H9 (cell line): ENCODE measurements at regions not wholly inside any gene's neighbourhood (a gene's known extent, or its start where the extent isn't known, plus 50 kb on each side); places are given as distances from the start of the nearest gene placed in this dataset.

Source experiments
- DNase-seq: peaks from one replicate; pipeline ENCODE4 v3.0.0-alpha.2; 2017
- H2AFZ ChIP-seq: one replicate; pipeline ENCODE4 v1.6.1; 2013; ENCODE audit warnings: mild to moderate bottlenecking, low read length, control low read depth, moderate library complexity
- H2AK5ac ChIP-seq: 2 replicates; pipeline ENCODE4 v1.6.1; 2013; ENCODE audit warnings: low read length, control low read depth, mixed read lengths; ENCODE audit not compliant: insufficient read length
- H2BK120ac ChIP-seq: one replicate; pipeline ENCODE4 v1.6.1; 2013; ENCODE audit warnings: low read depth, mild to moderate bottlenecking, low read length, control low read depth, inconsistent platforms; ENCODE audit not compliant: poor library complexity, severe bottlenecking
- H2BK12ac ChIP-seq: 2 replicates; pipeline ENCODE4 v1.6.1; 2013; ENCODE audit warnings: low read length, control low read depth, mixed read lengths, low read depth; ENCODE audit not compliant: insufficient read length
- H2BK15ac ChIP-seq: 2 replicates; pipeline ENCODE4 v1.6.1; 2013; ENCODE audit warnings: low read depth, low read length, control low read depth
- H2BK20ac ChIP-seq: one replicate; pipeline ENCODE4 v1.6.1; 2013; ENCODE audit warnings: low read depth, mild to moderate bottlenecking, low read length, control low read depth, inconsistent platforms; ENCODE audit not compliant: poor library complexity, severe bottlenecking
- H2BK5ac ChIP-seq: 2 replicates; pipeline ENCODE4 v1.6.1; 2013; ENCODE audit warnings: low read length, control low read depth, mixed read lengths; ENCODE audit not compliant: insufficient read length
- H3K14ac ChIP-seq: 2 replicates; pipeline ENCODE4 v1.6.1; 2013; ENCODE audit warnings: low read length, control low read depth; ENCODE audit not compliant: insufficient read depth
- H3K18ac ChIP-seq: 2 replicates; pipeline ENCODE4 v1.6.1; 2013; ENCODE audit warnings: low read depth, mild to moderate bottlenecking, mixed read lengths, low read length, control low read depth; ENCODE audit not compliant: insufficient read length
- H3K23ac ChIP-seq: 2 replicates; pipeline ENCODE4 v1.6.1; 2013; ENCODE audit warnings: low read length, control low read depth, mixed read lengths, low read depth; ENCODE audit not compliant: insufficient read length
- H3K23me2 ChIP-seq: 2 replicates; pipeline ENCODE4 v1.6.1; 2013; ENCODE audit warnings: low read depth, mild to moderate bottlenecking, mixed read lengths, low read length, control low read depth; ENCODE audit not compliant: insufficient read length, poor library complexity, severe bottlenecking
- H3K27ac ChIP-seq: 2 replicates; pipeline ENCODE4 v1.5.1; 2013; ENCODE audit warnings: low read length, control low read depth, mixed read lengths, low read depth; ENCODE audit not compliant: insufficient read length
- H3K27me3 ChIP-seq: 2 replicates; pipeline ENCODE4 v1.6.1; 2013; ENCODE audit warnings: low read length, control low read depth, inconsistent platforms; ENCODE audit not compliant: insufficient read depth
- H3K4ac ChIP-seq: 2 replicates; pipeline ENCODE4 v1.6.1; 2013; ENCODE audit warnings: low read depth, mild to moderate bottlenecking, control low read depth, inconsistent platforms, low read length, moderate library complexity
- H3K4me1 ChIP-seq: 2 replicates; pipeline ENCODE4 v1.6.1; 2013; ENCODE audit warnings: low read length, control low read depth, inconsistent platforms; ENCODE audit not compliant: insufficient read depth
- H3K4me2 ChIP-seq: 2 replicates; pipeline ENCODE4 v1.6.1; 2013; ENCODE audit warnings: low read length, control low read depth, mixed read lengths; ENCODE audit not compliant: insufficient read length, insufficient read depth
- H3K56ac ChIP-seq: 2 replicates; pipeline ENCODE4 v1.6.1; 2013; ENCODE audit warnings: low read depth, mild to moderate bottlenecking, mixed read lengths, low read length, control low read depth; ENCODE audit not compliant: insufficient read length
- H3K79me1 ChIP-seq: 2 replicates; pipeline ENCODE4 v1.6.1; 2013; ENCODE audit warnings: low read depth, mild to moderate bottlenecking, moderate library complexity, low read length, control low read depth, inconsistent platforms; ENCODE audit not compliant: insufficient read depth, poor library complexity, severe bottlenecking
- H3K79me2 ChIP-seq: 2 replicates; pipeline ENCODE4 v1.6.1; 2013; ENCODE audit warnings: low read length, control low read depth, inconsistent platforms; ENCODE audit not compliant: insufficient read depth
- H3K9ac ChIP-seq: 2 replicates; pipeline ENCODE4 v1.6.1; 2013; ENCODE audit warnings: low read length, control low read depth, mixed read lengths; ENCODE audit not compliant: insufficient read length; ENCODE audit errors: extremely low read depth
- H3K9me3 ChIP-seq: one replicate; pipeline ENCODE4 v1.6.1; 2013; ENCODE audit warnings: low read depth, low read length, inconsistent platforms; ENCODE audit not compliant: control insufficient read depth
- H3T11ph ChIP-seq: one replicate; pipeline ENCODE4 v1.6.1; 2013; ENCODE audit warnings: mild to moderate bottlenecking, low read length, control low read depth, inconsistent platforms
- H4K20me1 ChIP-seq: one replicate; pipeline ENCODE4 v1.6.1; 2013; ENCODE audit not compliant: control insufficient read depth, insufficient read length, insufficient read depth
- H4K5ac ChIP-seq: 2 replicates; pipeline ENCODE4 v1.6.1; 2013; ENCODE audit warnings: low read depth, mild to moderate bottlenecking, mixed read lengths, low read length, control low read depth; ENCODE audit not compliant: insufficient read length
- H4K8ac ChIP-seq: replicated peaks from 2 replicates; pipeline ENCODE4 v1.6.1; 2013; ENCODE audit warnings: low read length, control low read depth, mixed read lengths, low read depth; ENCODE audit not compliant: insufficient read length
- H4K91ac ChIP-seq: 2 replicates; pipeline ENCODE4 v1.6.1; 2013; ENCODE audit warnings: low read depth, mild to moderate bottlenecking, moderate library complexity, mixed read lengths, low read length, control low read depth; ENCODE audit not compliant: insufficient read length
- H3K27ac Mint-ChIP-seq, 3 experiments: 2 replicates in 2 of 3; 3 replicates in 1 of 3; pipeline ENCODE4 v1.8.0; 2020 to 2021; ENCODE audit warnings: mixed read lengths in 3 of 3, mild to moderate bottlenecking in 1 of 3, moderate library complexity in 1 of 3
- H3K27me3 Mint-ChIP-seq: 2 replicates; pipeline ENCODE4 v1.8.0; 2021; ENCODE audit warnings: low read depth, mild to moderate bottlenecking, moderate library complexity, mixed read lengths
- H3K36me3 Mint-ChIP-seq, 3 experiments: 2 replicates in 2 of 3; 3 replicates in 1 of 3; pipeline ENCODE4 v1.8.0; 2020 to 2021; ENCODE audit warnings: low read depth in 3 of 3, mixed read lengths in 3 of 3; ENCODE audit not compliant: insufficient read depth in 1 of 3
- H3K4me1 Mint-ChIP-seq, 2 experiments: 2 replicates each; pipeline ENCODE4 v1.8.0; 2020; ENCODE audit warnings: mixed read lengths in 2 of 2
- H3K4me3 Mint-ChIP-seq, 2 experiments: 2 replicates in 1 of 2; 3 replicates in 1 of 2; pipeline ENCODE4 v1.8.0; 2020 to 2021; ENCODE audit warnings: mild to moderate bottlenecking in 2 of 2, mixed read lengths in 2 of 2, moderate library complexity in 1 of 2
- H3K9me3 Mint-ChIP-seq, 2 experiments: 2 replicates in 1 of 2; 3 replicates in 1 of 2; pipeline ENCODE4 v1.8.0; 2020; ENCODE audit warnings: mild to moderate bottlenecking in 2 of 2, mixed read lengths in 2 of 2, moderate library complexity in 1 of 2
- WGBS: extraction: QIAGEN DNeasy Blood & Tissue Kit; methylation state at CpG from one replicate; pipeline ENCODE4 v1.1.7; 2013; ENCODE audit warnings: missing lambda C conversion rate, low lambda C conversion rate, mixed read lengths; ENCODE audit not compliant: insufficient read length; ENCODE audit errors: extremely low coverage; 5-methylcytosine and 5-hydroxymethylcytosine counted together
- TF ChIP-seq, protein P1 (sequence below): fragments of 200-600 bp; sonication (generic); conservative IDR thresholded peaks from 3 replicates; pipeline ENCODE4 v1.8.0; 2021; ENCODE audit warnings: antibody characterized with exemption, mild to moderate bottlenecking

DNA sequence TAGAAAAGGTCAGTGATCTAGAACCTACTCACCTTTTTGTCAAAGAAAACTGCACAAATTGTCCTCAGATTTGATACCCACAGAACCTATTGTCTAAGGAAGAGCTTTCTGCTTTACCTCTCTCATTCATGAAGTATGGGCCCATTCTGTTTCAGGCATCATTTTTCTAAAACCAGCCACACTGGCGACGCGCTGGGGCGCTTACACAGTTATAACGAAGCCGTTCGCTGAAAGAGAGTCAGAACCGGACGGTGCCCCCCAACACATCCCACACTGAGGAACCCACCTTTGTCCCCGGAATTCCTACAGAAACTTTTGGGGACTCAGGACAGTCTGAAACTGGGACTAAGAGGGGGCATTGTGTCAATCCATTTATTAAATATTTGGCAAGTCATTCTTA lies 206.3 kb upstream of the HAAO start:
- Histone ChIP-seq H2AK5ac (no peak overlapping the region), H3K23ac (no peak overlapping the region), H3K27me3 (no peaks in the 10 kb centered on the region), H3K9me3 (no peaks in the 10 kb centered on the region), H3K79me1 (no peaks in the 10 kb centered on the region), H3K27ac (no peak overlapping the region), H2BK5ac (no peak overlapping the region), H2AFZ (no peak overlapping the region), H4K8ac (no peak overlapping the region), H3T11ph (no peak overlapping the region), H2BK12ac (no peak overlapping the region), H4K5ac (no peak overlapping the region), H3K56ac (no peak overlapping the region), H2BK20ac (no peak overlapping the region), H3K14ac (no peak overlapping the region), H3K18ac (no peak overlapping the region), H2BK120ac (no peak overlapping the region), H3K79me2 (no peaks in the 10 kb centered on the region), H4K20me1 (no peaks in the 10 kb centered on the region), H3K23me2 (no peaks in the 10 kb centered on the region), H3K4me1 (no peaks in the 10 kb centered on the region), H3K4ac (no peak overlapping the region), H3K9ac (no peak overlapping the region), H2BK15ac (no peak overlapping the region), H4K91ac (no peak overlapping the region), H3K4me2 (no peak overlapping the region)
- TF ChIP-seq, protein P1, sequence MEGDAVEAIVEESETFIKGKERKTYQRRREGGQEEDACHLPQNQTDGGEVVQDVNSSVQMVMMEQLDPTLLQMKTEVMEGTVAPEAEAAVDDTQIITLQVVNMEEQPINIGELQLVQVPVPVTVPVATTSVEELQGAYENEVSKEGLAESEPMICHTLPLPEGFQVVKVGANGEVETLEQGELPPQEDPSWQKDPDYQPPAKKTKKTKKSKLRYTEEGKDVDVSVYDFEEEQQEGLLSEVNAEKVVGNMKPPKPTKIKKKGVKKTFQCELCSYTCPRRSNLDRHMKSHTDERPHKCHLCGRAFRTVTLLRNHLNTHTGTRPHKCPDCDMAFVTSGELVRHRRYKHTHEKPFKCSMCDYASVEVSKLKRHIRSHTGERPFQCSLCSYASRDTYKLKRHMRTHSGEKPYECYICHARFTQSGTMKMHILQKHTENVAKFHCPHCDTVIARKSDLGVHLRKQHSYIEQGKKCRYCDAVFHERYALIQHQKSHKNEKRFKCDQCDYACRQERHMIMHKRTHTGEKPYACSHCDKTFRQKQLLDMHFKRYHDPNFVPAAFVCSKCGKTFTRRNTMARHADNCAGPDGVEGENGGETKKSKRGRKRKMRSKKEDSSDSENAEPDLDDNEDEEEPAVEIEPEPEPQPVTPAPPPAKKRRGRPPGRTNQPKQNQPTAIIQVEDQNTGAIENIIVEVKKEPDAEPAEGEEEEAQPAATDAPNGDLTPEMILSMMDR, result no peak
- Mint-ChIP-seq H3K27me3 (no peaks in the 10 kb centered on the region), H3K4me3 (no peak overlapping the region), H3K9me3 (peaks cover 8 to 9% of the 10 kb centered on the region in 2 experiments), H3K27ac (no peak overlapping the region), H3K36me3 (peaks cover 0 to 10% (median 0%) of the 10 kb centered on the region in 3 experiments; a peak in 4 of 7 replicates), H3K4me1 (no peaks in the 10 kb centered on the region)
- WGBS, result no CpG with 5 or more reads among the region's 10 CpGs
- no peak for DNase-seq
